Endothelial cell of umbilical vein (primary cell): ENCODE measurements at regions not wholly inside any gene's neighbourhood (a gene's known extent, or its start where the extent isn't known, plus 50 kb on each side); places are given as distances from the start of the nearest gene placed in this dataset.

ENCODE experiments used
- BruUV-seq: library from RNA; stranded (reverse); fragments of 400-500 nt; replicated peaks from 2 replicates; lab custom pipeline; 2021; lab: Mats Ljungman, UMichigan
- CTCF ChIA-PET: fragments of 300-600, 350-600 bp; sonication (Branson Sonifier 250); formaldehyde crosslinking; loops from one replicate; lab custom pipeline; 2021; ENCODE audit warnings: antibody characterized with exemption, inconsistent platforms; lab: Charles Lee
- POLR2A ChIA-PET: fragments of 300-600, 350-600 bp; sonication (Branson Sonifier 250); formaldehyde crosslinking; loops from one replicate; lab custom pipeline; 2021; ENCODE audit warnings: antibody characterized with exemption, inconsistent platforms; lab: Charles Lee
- DNase-seq: peaks from one replicate; pipeline ENCODE4 v3.0.0-alpha.2; 2011; ENCODE audit warnings: low read depth, low spot score
- FAIRE-seq: peaks from 2 replicates; lab custom pipeline; 2011; peaks lifted over from hg19 to GRCh38; lab: Jason Lieb, UNC
- H2AFZ ChIP-seq: 2 replicates; pipeline ENCODE4 v1.6.0; 2012; ENCODE audit warnings: low read depth, low read length, control low read depth, inconsistent platforms
- H3K27ac ChIP-seq: 2 replicates; pipeline ENCODE4 v1.5.1; 2011; ENCODE audit warnings: low read depth, mild to moderate bottlenecking, control low read depth, low read length, moderate library complexity; ENCODE audit not compliant: insufficient read depth
- H3K27me3 ChIP-seq, 2 experiments: 2 replicates each; pipeline versions ENCODE4 v1.6.0 to v1.6.1; 2011; ENCODE audit warnings: low read length in 2 of 2, mixed read lengths in 1 of 2; ENCODE audit not compliant: control insufficient read depth in 2 of 2, insufficient read depth in 2 of 2
- H3K36me3 ChIP-seq, 2 experiments: 2 replicates in 1 of 2; 3 replicates in 1 of 2; pipeline ENCODE4 v1.5.1; 2011; ENCODE audit warnings: low read length in 2 of 2, mild to moderate bottlenecking in 1 of 2, moderate library complexity in 1 of 2; ENCODE audit not compliant: control insufficient read depth in 2 of 2, insufficient read depth in 2 of 2; ENCODE audit errors: extremely low read depth in 1 of 2
- H3K4me1 ChIP-seq: 3 replicates; pipeline ENCODE4 v1.5.1; 2011; ENCODE audit warnings: mild to moderate bottlenecking, low read length; ENCODE audit not compliant: control insufficient read depth, insufficient read depth; ENCODE audit errors: extremely low read depth
- H3K4me2 ChIP-seq: 2 replicates; pipeline ENCODE4 v1.6.1; 2011; ENCODE audit warnings: low read length, control low read depth, mixed read lengths; ENCODE audit not compliant: insufficient read depth
- H3K4me3 ChIP-seq, 3 experiments: fragments of 200-600 bp in 1 of 3; sonication (generic), shearing (Covaris generic) in 1 of 3; replicated peaks in 1 of 3; 2 replicates each; pipeline ENCODE4 v1.5.1; 2011 to 2016; ENCODE audit warnings: control low read depth in 3 of 3, low read length in 3 of 3, mild to moderate bottlenecking in 2 of 3, inconsistent platforms in 1 of 3, low read depth in 1 of 3, moderate library complexity in 1 of 3; ENCODE audit not compliant: insufficient read depth in 1 of 3
- H3K79me2 ChIP-seq: 2 replicates; pipeline ENCODE4 v1.6.0; 2012; ENCODE audit warnings: low read length, inconsistent platforms; ENCODE audit not compliant: control insufficient read depth, insufficient read depth
- H3K9ac ChIP-seq: replicated peaks from 2 replicates; pipeline ENCODE3; 2011; ENCODE audit warnings: low read length, control low read depth; ENCODE audit not compliant: insufficient read depth; ENCODE audit errors: extremely low read depth
- H3K9me1 ChIP-seq: replicated peaks from 3 replicates; pipeline ENCODE4 v1.6.0; 2011; ENCODE audit warnings: mild to moderate bottlenecking, low read length; ENCODE audit not compliant: control insufficient read depth, insufficient read depth; ENCODE audit errors: extremely low read depth
- H3K9me3 ChIP-seq: replicated peaks from 2 replicates; pipeline ENCODE4 v1.5.1; 2012; ENCODE audit warnings: low read length, inconsistent platforms; ENCODE audit not compliant: control insufficient read depth, insufficient read depth
- H4K20me1 ChIP-seq: replicated peaks from 2 replicates; pipeline ENCODE3; 2011; ENCODE audit warnings: mild to moderate bottlenecking, low read length; ENCODE audit not compliant: control insufficient read depth, insufficient read depth; ENCODE audit errors: extremely low read depth
- JUN ChIP-seq: IDR thresholded peaks from 2 replicates; pipeline ENCODE4 v1.6.1; 2011; ENCODE audit warnings: borderline replicate concordance, low read depth; ENCODE audit not compliant: insufficient read length, insufficient read depth
- MYC ChIP-seq: IDR thresholded peaks from one replicate; pipeline ENCODE4 v1.6.1; 2011; ENCODE audit warnings: mild to moderate bottlenecking, low read depth, low read length
- POLR2A ChIP-seq: IDR thresholded peaks from 2 replicates; pipeline ENCODE4 v1.6.1; 2012; ENCODE audit warnings: low read depth, mild to moderate bottlenecking, control low read depth, low read length
- POLR2AphosphoS5 ChIP-seq: IDR thresholded peaks from 2 replicates; pipeline ENCODE4 v1.6.1; 2012; ENCODE audit warnings: low read depth, mild to moderate bottlenecking, control low read depth, low read length, moderate library complexity; ENCODE audit not compliant: insufficient read depth
- dilution Hi-C: fragments of 300-500 bp; cut with MboI; formaldehyde crosslinking; loops from one replicate; pipeline ENCODE4 v1.15.0; 2019; ENCODE audit warnings: low sequenced_read_pairs; ENCODE audit not compliant: extremely low pct_ligation_motif_present
- intact Hi-C: fragments of 100-400 bp; cut with micrococcal nuclease; formaldehyde crosslinking; loops from one replicate; pipeline ENCODE4 v1.10.0; 2022
- TF ChIP-seq, protein P1 (sequence below), 2 donors: IDR thresholded peaks; 1 replicate in 1 of 2; 2 replicates in 1 of 2; pipeline ENCODE4 v1.5.1; 2011; ENCODE audit warnings: low read length in 2 of 2, mild to moderate bottlenecking in 2 of 2, moderate library complexity in 2 of 2, control low read depth in 1 of 2, inconsistent platforms in 1 of 2, low read depth in 1 of 2; ENCODE audit not compliant: insufficient read depth in 1 of 2; ENCODE audit errors: extremely low read depth in 1 of 2
- TF ChIP-seq, protein P2 (sequence below): IDR thresholded peaks from 2 replicates; pipeline ENCODE4 v1.6.1; 2011; ENCODE audit not compliant: insufficient read depth, insufficient read length

DNA sequence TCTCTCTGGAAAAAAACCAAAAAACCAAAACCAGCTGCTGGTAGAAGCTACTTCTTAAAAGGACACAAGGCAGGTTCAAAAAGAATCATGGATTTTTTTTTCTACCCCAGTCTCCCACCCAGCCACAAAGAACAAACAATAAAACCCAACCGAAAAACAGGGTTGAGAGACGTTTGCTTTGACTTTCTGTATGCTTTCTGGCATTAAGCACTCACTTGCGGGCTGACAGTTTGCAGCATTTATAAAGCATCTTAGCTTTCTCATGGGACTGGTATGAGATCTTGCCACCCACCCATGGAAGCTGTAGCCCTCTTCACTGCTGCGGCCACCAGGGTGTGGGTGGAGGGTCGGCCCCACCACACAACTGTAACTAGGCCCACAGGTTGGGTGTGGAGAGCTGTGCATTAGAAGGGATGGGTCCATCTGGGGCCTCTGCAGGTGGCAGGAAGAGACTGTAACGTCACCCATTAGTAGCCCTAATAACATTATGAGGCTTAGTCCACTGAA is 165.7 kb downstream of the RHOU start:
- dilution Hi-C loops = no loop called here
- POLR2A ChIA-PET = no interaction called here
- Histone ChIP-seq H3K4me1 (peaks cover 12% of the 10 kb centered on the region), H3K4me2 (no peak overlapping the region), H4K20me1 (no peaks in the 10 kb centered on the region), H3K9me1 (no peaks in the 10 kb centered on the region), H3K4me3 (no peak overlapping the region), H3K9me3 (no peaks in the 10 kb centered on the region), H2AFZ (no peak overlapping the region), H3K9ac (no peak overlapping the region), H3K36me3 (no peaks in the 10 kb centered on the region), H3K79me2 (no peaks in the 10 kb centered on the region), H3K27ac (no peak overlapping the region), H3K27me3 (peaks cover 0 to 2% of the 10 kb centered on the region in 2 experiments)
- CTCF ChIA-PET = interaction anchor here (1.4 kb wide), 1 partner anchor 22 kb away, joined by 3 read pairs; no protein-coding TSS in a partner anchor
- intact Hi-C loops = no loop called here
- no TSS peak for BruUV-seq
- TF ChIP-seq, protein P1, sequence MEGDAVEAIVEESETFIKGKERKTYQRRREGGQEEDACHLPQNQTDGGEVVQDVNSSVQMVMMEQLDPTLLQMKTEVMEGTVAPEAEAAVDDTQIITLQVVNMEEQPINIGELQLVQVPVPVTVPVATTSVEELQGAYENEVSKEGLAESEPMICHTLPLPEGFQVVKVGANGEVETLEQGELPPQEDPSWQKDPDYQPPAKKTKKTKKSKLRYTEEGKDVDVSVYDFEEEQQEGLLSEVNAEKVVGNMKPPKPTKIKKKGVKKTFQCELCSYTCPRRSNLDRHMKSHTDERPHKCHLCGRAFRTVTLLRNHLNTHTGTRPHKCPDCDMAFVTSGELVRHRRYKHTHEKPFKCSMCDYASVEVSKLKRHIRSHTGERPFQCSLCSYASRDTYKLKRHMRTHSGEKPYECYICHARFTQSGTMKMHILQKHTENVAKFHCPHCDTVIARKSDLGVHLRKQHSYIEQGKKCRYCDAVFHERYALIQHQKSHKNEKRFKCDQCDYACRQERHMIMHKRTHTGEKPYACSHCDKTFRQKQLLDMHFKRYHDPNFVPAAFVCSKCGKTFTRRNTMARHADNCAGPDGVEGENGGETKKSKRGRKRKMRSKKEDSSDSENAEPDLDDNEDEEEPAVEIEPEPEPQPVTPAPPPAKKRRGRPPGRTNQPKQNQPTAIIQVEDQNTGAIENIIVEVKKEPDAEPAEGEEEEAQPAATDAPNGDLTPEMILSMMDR (IDR thresholded peaks at IDR 0.05; ENCODE audit: extremely low read depth in 1 of 2, insufficient read depth in 1 of 2, low read depth in 1 of 2, low read length in 2 of 2) = no peak
- TF ChIP-seq, protein P2, sequence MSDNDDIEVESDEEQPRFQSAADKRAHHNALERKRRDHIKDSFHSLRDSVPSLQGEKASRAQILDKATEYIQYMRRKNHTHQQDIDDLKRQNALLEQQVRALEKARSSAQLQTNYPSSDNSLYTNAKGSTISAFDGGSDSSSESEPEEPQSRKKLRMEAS = no peak
- TF ChIP-seq MYC (no peak), POLR2AphosphoS5 (no peak), JUN (no peak), POLR2A (no peak)
- no peak for FAIRE-seq
- no peak for DNase-seq
